GM18517 (cell line): ENCODE measurements at regions not wholly inside any gene's neighbourhood (a gene's known extent, or its start where the extent isn't known, plus 50 kb on each side); places are given as distances from the start of the nearest gene placed in this dataset.

Source experiments
- ATAC-seq: cut with Tn5 transposase; IDR thresholded peaks from one replicate; pipeline ENCODE4 v1.9.1; 2021; ENCODE audit warnings: mild to moderate bottlenecking, moderate library complexity; ENCODE audit not compliant: unreplicated experiment

DNA sequence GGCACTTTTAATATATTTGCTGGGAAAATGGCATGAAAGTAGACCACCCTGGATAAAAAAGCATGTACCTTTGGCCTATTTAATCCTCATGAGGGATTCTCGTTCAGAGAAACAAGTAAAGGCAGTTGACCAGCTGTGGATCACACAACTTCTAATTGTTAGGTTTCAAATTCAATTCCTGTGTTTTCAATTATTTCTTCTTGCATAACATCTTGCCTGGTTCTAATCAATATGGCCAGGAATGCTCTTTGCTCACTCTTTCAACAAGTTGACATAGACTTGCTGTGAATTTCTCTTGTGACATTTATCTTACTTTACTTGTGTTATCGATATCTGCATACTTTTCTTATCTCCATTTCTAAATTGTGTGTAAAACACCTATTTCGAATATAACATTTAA lies 211.8 kb downstream of the SLC7A11 start:
- no peak for ATAC-seq

GRCh38 chr4:138028923-138029322 lies 213.2 kb downstream of the SLC7A11 start:
- no peak for ATAC-seq

- no peak for ATAC-seq
These were observed 220.9 kb downstream of the SLC7A11 start for GRCh38 chr4:138021139-138021830.

- ATAC-seq = no peak
These were observed 227.4 kb downstream of the SLC7A11 start for GRCh38 chr4:138014590-138015288.

GRCh38 chr4:138013625-138014024 lies 228.5 kb downstream of the SLC7A11 start:
- ATAC-seq = no peak

DNA sequence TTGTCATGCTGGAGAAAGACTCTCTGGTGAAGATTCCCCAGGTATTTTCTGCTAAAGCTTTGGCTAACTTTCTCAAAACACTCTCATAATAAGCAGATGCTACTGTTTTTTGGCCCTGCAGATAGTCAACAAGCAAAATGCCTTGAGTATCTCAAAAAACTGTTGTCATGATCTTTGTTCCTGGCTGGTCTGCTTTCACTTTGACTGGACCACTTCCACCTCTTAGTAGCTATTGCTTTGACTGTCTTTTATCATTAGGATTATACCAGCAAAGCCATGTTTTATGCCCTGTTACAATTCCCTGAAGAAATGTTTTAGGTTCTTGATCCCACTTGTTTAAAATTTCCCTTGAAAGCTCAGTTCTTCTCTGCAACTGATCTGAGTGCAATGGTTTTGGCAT lies 231.5 kb downstream of the SLC7A11 start:
- peak; percentile 63 for ATAC-seq

DNA sequence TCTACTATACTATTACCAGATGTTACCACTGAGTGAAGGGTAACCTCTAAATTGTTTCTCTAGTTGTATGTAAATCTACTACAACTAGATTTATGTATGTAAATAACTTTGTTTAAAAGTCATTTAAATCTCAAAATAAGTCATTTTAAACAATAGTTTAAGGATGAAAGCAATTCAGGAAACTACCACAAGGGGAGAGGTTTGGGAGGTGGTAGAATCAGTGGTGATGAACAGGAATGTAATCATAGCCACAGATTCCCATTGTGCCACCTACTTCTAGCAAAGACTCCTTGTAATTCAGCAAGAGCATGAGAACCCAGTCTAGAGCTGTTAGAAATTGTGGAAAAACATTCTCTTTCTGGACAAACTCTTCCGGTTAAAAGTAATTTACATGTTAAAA lies 234.6 kb downstream of the SLC7A11 start:
- ATAC-seq = no peak

- no peak for ATAC-seq
These were observed 236.7 kb downstream of the SLC7A11 start for GRCh38 chr4:138005486-138005885.

DNA sequence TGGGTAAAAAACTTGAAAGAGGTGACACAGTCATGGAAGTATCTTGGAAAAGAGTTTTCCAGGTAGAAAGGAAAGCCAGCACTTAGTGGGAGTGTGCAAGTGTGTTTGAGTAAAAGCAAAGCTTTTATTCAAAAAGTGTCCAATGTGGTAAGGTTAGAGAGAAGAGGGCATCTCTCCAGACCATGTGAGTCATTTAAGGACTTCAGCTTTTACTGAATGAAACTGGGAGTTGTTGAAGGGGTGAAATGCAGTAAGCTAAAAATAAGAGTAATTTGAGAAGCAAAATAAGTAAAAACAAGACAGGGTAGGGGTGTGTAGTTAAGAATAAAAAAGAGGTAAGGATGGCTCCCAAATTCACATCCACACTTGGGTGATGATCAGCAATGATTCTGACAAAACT lies 238.9 kb downstream of the SLC7A11 start:
- ATAC-seq = peak; percentile 95

DNA sequence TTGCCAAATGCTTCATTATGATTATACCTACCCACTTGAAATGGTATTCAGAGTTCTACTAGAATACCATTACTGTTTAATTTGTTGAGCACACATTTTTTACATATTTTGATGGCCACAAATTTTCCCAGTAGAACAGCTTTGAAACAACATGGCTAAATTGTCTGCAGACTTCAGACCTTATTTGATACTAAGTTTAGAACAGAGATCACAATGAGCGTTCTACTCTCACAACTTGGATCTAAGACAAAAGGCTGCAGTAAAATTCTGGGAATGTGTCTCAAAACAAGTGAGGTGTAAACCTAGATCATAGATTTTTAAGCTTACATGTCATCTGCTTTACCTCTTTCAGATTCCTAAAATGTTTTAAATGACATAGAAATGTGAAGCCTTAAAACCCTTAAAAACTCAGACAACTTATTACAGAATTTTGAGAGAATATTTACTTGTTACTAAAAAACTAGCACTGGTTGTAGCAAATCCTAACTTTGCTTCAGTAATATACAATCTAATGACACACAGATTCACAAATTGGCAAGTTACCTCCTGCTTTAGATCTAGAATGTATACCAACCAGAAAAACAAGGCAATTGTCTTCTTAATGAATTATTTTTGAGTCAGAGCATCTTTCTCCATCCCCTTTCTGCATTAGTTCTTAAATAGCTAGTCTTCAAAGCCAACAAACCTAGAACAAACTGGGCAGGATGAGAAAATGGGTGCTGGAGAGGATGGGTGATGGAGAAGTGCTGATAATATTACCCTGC lies 243.3 kb downstream of the SLC7A11 start:
- ATAC-seq = no peak

DNA sequence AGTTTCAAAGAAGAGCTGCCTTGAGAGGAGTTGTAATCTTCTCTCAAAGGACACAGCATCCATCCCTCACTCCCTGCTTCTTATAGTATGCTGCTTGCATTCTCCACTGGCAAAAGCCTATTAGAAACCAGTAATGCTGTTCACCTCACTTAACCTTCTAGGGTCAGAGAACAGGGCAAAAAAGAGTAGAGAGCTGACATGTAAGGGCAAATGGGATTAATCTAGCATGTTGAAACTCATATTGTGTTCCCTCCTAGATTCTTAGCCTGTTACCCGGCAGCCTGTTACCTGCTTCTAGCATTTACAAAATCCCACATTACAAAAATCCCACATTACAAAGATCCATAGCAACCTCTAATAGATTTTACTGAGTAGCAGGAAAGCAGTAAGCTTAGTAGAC lies 244.7 kb downstream of the SLC7A11 start:
- ATAC-seq = no peak

DNA sequence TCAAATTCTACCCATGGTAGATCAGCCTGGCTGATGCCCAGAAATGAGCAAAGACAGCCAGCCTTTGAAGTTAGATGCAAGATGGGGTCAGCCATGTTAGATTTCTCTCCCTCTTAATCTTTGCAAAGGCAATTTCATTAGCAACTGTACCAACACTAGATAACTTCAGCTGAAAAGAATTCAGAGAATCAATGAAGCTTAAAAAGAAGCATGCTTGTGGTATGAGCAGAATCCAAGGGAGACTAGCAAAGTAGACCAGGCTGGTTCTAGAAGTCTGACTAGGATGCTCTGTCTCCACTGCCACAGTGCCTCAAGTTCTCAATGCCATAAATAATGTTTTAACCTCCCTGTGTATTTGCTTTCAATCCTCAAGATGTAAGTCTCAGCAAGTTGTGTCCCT lies 247.3 kb downstream of the SLC7A11 start:
- ATAC-seq = no peak

- no peak for ATAC-seq
These were observed 248.9 kb downstream of the SLC7A11 start for GRCh38 chr4:137993232-137993631.

GRCh38 chr4:137981277-137981676 lies 260.9 kb downstream of the SLC7A11 start:
- ATAC-seq = no peak

DNA sequence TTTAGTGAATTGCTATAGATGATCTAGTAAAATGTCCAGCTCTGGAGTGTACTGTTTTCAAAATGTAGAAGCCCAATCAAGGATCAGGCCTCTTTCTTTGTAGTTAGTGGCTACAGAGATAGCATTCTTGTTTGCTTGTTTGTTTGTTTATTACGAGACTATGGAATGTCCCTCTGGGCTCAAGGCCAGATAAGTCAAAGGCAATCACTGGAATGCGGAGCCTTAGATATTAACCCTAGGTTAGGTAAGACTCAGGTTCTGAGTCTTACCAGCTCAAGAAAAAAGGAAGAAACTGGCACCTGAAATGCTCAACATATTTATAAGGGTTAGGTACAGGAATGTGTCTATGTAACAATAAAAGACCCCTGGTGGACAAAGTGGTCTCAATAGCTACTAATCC lies 261.5 kb downstream of the SLC7A11 start:
- ATAC-seq = no peak

- no peak for ATAC-seq
These were observed 262.2 kb downstream of the SLC7A11 start for GRCh38 chr4:137979938-137980337.

DNA sequence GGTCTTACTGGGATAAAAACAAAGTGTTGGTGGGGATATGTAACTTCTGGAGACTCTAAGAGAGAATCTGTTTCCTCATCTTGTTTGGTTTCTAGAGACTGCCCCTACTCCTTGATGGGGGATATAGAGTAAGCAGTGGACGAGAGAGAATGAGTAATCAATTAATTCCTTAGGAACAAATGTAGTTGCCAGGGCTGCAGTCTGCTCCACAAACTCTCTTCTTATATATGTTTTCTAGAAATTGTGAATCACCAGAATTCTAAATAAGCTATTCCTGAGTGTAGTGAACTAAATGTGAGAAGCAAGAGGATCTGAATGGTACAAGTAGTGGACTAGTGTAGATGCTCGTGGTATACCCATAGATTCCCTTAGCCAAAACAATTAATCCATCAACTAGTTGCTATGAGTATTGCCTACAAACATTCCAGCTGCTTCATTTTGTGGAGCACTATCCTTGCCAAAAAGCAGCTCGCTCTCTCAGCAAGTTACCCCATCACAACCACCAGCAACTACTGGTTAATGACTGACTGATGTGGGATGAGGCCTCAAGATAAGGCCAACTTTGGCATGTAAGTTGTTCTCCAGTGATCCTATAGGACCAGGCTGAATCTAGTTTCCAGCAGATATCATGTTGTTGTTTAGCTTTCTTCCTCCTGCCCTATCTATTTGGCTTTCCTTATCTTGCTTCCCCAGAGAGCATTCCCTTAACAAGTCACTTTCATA lies 273.0 kb downstream of the SLC7A11 start:
- no peak for ATAC-seq

DNA sequence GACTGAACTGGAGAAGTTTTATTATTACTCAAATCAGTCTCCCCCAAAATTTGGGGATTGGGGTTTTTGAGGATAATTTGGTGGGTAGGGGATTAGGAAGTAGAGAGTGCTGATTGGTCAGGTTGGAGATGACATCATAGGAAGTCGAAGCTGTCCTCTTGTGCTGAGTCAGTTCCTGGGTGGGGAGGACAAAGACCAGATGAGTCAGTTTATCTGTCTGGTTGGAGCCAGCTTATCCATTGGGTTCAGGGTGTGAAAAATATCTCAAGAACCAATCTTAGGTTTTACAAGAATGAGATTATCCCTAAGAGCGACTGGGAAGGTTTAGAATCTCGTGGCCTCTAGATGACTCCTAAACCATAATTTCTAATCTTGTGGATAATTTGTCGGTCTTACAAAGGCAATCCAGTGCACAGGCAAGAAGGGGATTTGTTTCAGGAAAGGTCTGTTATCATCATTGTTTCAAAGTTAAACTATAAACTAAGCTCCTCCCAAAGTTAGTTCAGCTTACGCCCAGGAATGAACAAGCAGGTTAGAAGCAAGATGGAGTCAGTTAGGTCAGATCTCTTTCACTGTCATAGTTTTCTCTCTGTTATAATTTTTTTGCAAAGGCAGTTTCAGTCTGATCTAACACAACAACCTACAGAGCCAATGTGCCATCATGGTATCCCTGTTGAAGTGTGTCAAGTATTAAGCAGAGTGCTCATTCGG lies 274.5 kb downstream of the SLC7A11 start:
- no peak for ATAC-seq

- ATAC-seq = no peak
These were observed 275.6 kb downstream of the SLC7A11 start for GRCh38 chr4:137966504-137966903.

DNA sequence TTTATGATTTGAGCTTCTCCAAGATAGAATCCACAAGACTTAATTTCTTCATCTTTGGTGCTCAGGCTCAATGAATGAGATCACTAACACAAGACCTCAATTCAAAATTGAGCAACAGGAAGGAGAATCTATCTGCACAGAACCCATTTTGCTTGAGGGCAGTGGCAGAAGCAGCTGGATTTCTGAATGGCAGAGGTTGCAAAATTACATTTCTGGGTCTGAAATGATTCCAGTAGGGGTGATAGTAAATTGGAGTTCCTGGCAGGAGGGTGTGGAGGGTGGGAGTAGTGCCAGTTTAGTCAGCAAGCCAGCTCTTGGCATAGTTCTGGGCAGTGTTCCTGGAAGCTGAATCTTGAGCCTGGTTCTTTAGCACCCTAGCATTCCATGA lies 281.1 kb downstream of the SLC7A11 start:
- ATAC-seq = no peak
